GM23248 (cell line): ENCODE measurements at regions not wholly inside any gene's neighbourhood (a gene's known extent, or its start where the extent isn't known, plus 50 kb on each side); places are given as distances from the start of the nearest gene placed in this dataset.

ENCODE experiments used
- DNase-seq: peaks from one replicate; pipeline ENCODE4 v3.0.0-alpha.2; 2015
- H2AFZ ChIP-seq: fragments of 200-600 bp; sonication (generic); 2 replicates; pipeline ENCODE4 v1.6.1; 2016; ENCODE audit warnings: antibody characterized with exemption
- H3F3A ChIP-seq: fragments of 200-600 bp; sonication (generic); 2 replicates; pipeline ENCODE4 v1.6.1; 2016; ENCODE audit warnings: mild to moderate bottlenecking, antibody characterized with exemption, mixed run types; ENCODE audit not compliant: insufficient read depth
- H3K27ac ChIP-seq: fragments of 200-600 bp; sonication (generic); 2 replicates; pipeline ENCODE4 v1.5.1; 2016; ENCODE audit warnings: mild to moderate bottlenecking
- H3K27me3 ChIP-seq: fragments of 200-600 bp; sonication (generic); replicated peaks from 2 replicates; pipeline ENCODE4 v1.6.1; 2016; ENCODE audit warnings: mild to moderate bottlenecking; ENCODE audit not compliant: insufficient read depth
- H3K36me3 ChIP-seq: fragments of 200-600 bp; sonication (generic); 2 replicates; pipeline ENCODE4 v1.6.1; 2016; ENCODE audit warnings: low read depth, mild to moderate bottlenecking
- H3K4me1 ChIP-seq: fragments of 200-600 bp; sonication (generic); 2 replicates; pipeline ENCODE4 v1.6.1; 2016; ENCODE audit warnings: mild to moderate bottlenecking; ENCODE audit not compliant: insufficient read depth
- H3K4me2 ChIP-seq: fragments of 200-600 bp; sonication (generic); one replicate; pipeline ENCODE4 v1.6.1; 2016; ENCODE audit warnings: mild to moderate bottlenecking; ENCODE audit not compliant: unreplicated experiment
- H3K4me3 ChIP-seq: fragments of 200-600 bp; sonication (generic); 2 replicates; pipeline ENCODE4 v1.5.1; 2016; ENCODE audit warnings: mild to moderate bottlenecking
- H3K79me2 ChIP-seq: fragments of 200-600 bp; sonication (generic); 2 replicates; pipeline ENCODE4 v1.6.1; 2016; ENCODE audit warnings: mild to moderate bottlenecking; ENCODE audit not compliant: insufficient read depth
- H3K9ac ChIP-seq: fragments of 200-600 bp; sonication (generic); 2 replicates; pipeline ENCODE4 v1.6.1; 2016; ENCODE audit warnings: mild to moderate bottlenecking
- H3K9me2 ChIP-seq: fragments of 200-600 bp; sonication (generic); 2 replicates; pipeline ENCODE4 v1.6.1; 2016; ENCODE audit warnings: mixed run types, mild to moderate bottlenecking, moderate library complexity; ENCODE audit not compliant: insufficient read depth
- H3K9me3 ChIP-seq: fragments of 200-600 bp; sonication (generic); one replicate; pipeline ENCODE4 v1.6.1; 2017; ENCODE audit warnings: low read depth
- H4K20me1 ChIP-seq: fragments of 200-600 bp; sonication (generic); 2 replicates; pipeline ENCODE4 v1.6.0; 2016; ENCODE audit not compliant: insufficient read depth
- EZH2 ChIP-seq: fragments of 200-600 bp; sonication (generic); IDR thresholded peaks from 2 replicates; pipeline ENCODE4 v1.6.1; 2018; ENCODE audit warnings: antibody characterized with exemption, mild to moderate bottlenecking; ENCODE audit not compliant: insufficient read depth, poor library complexity, severe bottlenecking
- EZH2phosphoT487 ChIP-seq: fragments of 200-600 bp; sonication (generic); IDR thresholded peaks from 2 replicates; pipeline ENCODE4 v1.6.1; 2018; ENCODE audit warnings: antibody characterized with exemption, moderate library complexity, mild to moderate bottlenecking, low read depth; ENCODE audit not compliant: insufficient read depth
- WGBS, 2 experiments: methylation state at CpG; one replicate each; pipeline ENCODE4 v1.1.6; 2015 to 2017; ENCODE audit warnings: low lambda C conversion rate in 2 of 2, low coverage in 1 of 2; ENCODE audit errors: missing lambda C conversion rate in 2 of 2; 5-methylcytosine and 5-hydroxymethylcytosine counted together
- in situ Hi-C: fragments of 300-500 bp; cut with MboI; formaldehyde crosslinking; loops from 2 replicates; pipeline ENCODE4 v1.15.0; 2020

- no peak overlapping the region for H3K4me3 ChIP-seq
- H3K79me2 ChIP-seq = no peaks in the 10 kb centered on the region
- H3K27ac ChIP-seq = no peak overlapping the region
- no peaks in the 10 kb centered on the region for H3K4me1 ChIP-seq
- H3K9me3 ChIP-seq = no peaks in the 10 kb centered on the region
- no peaks in the 10 kb centered on the region for H3K9me2 ChIP-seq
- no peak overlapping the region for H3K4me2 ChIP-seq
- no peaks in the 10 kb centered on the region for H4K20me1 ChIP-seq
- in situ Hi-C loops = no loop called here
- TF ChIP-seq EZH2 (no peak), EZH2phosphoT487 (no peak)
- no peak overlapping the region for H2AFZ ChIP-seq
- no peak for DNase-seq
- no peaks in the 10 kb centered on the region for H3K27me3 ChIP-seq
- no peaks in the 10 kb centered on the region for H3K36me3 ChIP-seq
- H3K9ac ChIP-seq = no peak overlapping the region
- H3F3A ChIP-seq = no peaks in the 10 kb centered on the region
- WGBS, 2 experiments = 50 to 54% methylated on average over 11 of the region's 11 CpGs
These were observed 116.4 kb upstream of the MGMT start for GRCh38 chr10:129350690-129351089.

DNA sequence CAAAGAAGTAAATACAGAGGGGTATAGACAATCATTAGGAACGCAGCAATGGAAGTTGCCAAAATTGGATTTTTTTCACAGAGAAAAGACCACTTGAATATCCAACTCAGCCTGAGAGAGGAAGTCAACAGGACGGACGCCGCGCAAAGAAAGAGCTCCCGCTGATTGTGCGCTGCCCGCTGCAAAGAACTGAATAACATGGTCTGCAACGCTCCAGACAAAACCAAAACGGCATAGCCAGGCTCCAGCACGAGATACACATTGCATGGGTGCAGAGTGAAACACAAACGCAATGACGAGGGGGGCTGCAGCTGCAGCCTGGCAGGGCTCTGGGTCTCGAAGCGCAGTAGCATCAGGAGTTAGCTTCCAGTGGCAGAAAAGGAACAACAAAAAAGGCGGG lies 113.9 kb upstream of the MGMT start:
- H3K4me1 ChIP-seq = no peaks in the 10 kb centered on the region
- H3K36me3 ChIP-seq = no peaks in the 10 kb centered on the region
- H3K4me3 ChIP-seq = no peak overlapping the region
- no peaks in the 10 kb centered on the region for H3K9me3 ChIP-seq
- H3F3A ChIP-seq = no peaks in the 10 kb centered on the region
- no peak overlapping the region for H3K27ac ChIP-seq
- in situ Hi-C loops = no loop called here
- H2AFZ ChIP-seq = no peak overlapping the region
- H4K20me1 ChIP-seq = no peaks in the 10 kb centered on the region
- no peak overlapping the region for H3K4me2 ChIP-seq
- WGBS, 2 experiments = 57 to 60% methylated on average over 16 of the region's 16 CpGs
- no peaks in the 10 kb centered on the region for H3K27me3 ChIP-seq
- H3K9me2 ChIP-seq = no peaks in the 10 kb centered on the region
- no peaks in the 10 kb centered on the region for H3K79me2 ChIP-seq
- TF ChIP-seq EZH2phosphoT487 = no peak
- no peak for TF ChIP-seq EZH2
- DNase-seq = no peak
- no peak overlapping the region for H3K9ac ChIP-seq

- 28 to 36% methylated on average over 10 of the region's 10 CpGs for WGBS, 2 experiments
- no peaks in the 10 kb centered on the region for H3K9me2 ChIP-seq
These were observed 107.0 kb upstream of the MGMT start for GRCh38 chr10:129360046-129360445.

DNA sequence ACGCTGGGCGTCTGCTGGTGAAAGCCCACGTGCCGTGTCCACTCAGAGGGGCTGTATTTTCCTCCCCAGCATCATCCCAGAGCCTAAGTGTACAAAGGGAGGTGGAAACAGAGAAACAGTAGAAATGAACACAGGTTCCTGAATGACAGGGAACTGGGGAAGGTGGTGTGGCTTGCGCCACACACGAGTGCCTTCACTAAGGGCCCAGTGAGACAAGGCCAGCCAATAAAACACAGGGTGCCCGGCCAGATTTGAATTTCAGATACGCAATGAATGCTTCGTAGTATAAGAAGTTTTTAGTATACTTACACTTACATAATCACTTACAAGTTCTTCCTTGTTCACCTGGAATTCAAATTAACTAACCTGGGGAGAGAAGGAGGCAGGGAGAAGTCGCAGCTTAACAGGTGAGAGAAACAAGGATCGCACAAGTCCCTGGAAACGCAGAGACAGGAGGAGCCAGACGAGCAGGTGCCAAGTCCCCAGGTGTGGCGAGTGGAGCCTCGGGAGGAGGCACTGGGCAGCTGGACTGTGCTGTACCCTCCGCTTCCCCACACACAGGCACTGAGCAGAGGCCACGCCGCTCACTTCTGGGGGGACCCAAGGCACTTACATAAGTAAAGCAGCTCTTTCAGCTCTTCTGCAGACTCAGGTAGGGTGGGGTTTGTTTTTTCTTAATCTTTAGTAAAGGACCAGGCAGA lies 105.2 kb upstream of the MGMT start:
- H4K20me1 ChIP-seq = no peaks in the 10 kb centered on the region
- no peak overlapping the region for H3K27ac ChIP-seq
- H3K4me3 ChIP-seq = no peak overlapping the region
- no peaks in the 10 kb centered on the region for H3K9me3 ChIP-seq
- in situ Hi-C loops = no loop called here
- no peak overlapping the region for H3K9ac ChIP-seq
- TF ChIP-seq EZH2phosphoT487 (no peak), EZH2 (no peak)
- H3K27me3 ChIP-seq = no peaks in the 10 kb centered on the region
- no peak for DNase-seq
- H2AFZ ChIP-seq = no peak overlapping the region
- no peaks in the 10 kb centered on the region for H3K36me3 ChIP-seq
- H3K4me1 ChIP-seq = no peaks in the 10 kb centered on the region
- H3K9me2 ChIP-seq = no peaks in the 10 kb centered on the region
- no peak overlapping the region for H3K4me2 ChIP-seq
- no peaks in the 10 kb centered on the region for H3F3A ChIP-seq
- WGBS, 2 experiments = 38 to 44% methylated on average over 18 of the region's 18 CpGs
- H3K79me2 ChIP-seq = no peaks in the 10 kb centered on the region

More at GRCh38 chr10:129360046-129360445, 107.0 kb upstream of the MGMT start:
- no peak overlapping the region for H3K9ac ChIP-seq
- no peaks in the 10 kb centered on the region for H4K20me1 ChIP-seq
- no peak for TF ChIP-seq EZH2
- no peak for TF ChIP-seq EZH2phosphoT487
- in situ Hi-C loops = no loop called here
- no peaks in the 10 kb centered on the region for H3K9me3 ChIP-seq
- H3K36me3 ChIP-seq = no peaks in the 10 kb centered on the region
- no peak overlapping the region for H3K4me2 ChIP-seq
- H3K79me2 ChIP-seq = no peaks in the 10 kb centered on the region
- H3K4me3 ChIP-seq = no peak overlapping the region
- H3K27ac ChIP-seq = no peak overlapping the region
- H3F3A ChIP-seq = no peaks in the 10 kb centered on the region
- no peaks in the 10 kb centered on the region for H3K4me1 ChIP-seq
- no peak for DNase-seq
- no peak overlapping the region for H2AFZ ChIP-seq
- no peaks in the 10 kb centered on the region for H3K27me3 ChIP-seq
